VCaP (cell line): ENCODE measurements at regions not wholly inside any gene's neighbourhood (a gene's known extent, or its start where the extent isn't known, plus 50 kb on each side); places are given as distances from the start of the nearest gene placed in this dataset.
"Not testable (repeated sequence)": the region's sequence is repeated elsewhere in the genome, so short reads cannot be mapped to it uniquely, and the experiment has no call there.

Experiments used
- H3K27ac ChIP-seq: fragments of 450-650 bp; 2 replicates; pipeline ENCODE4 v1.5.1; 2017
- CTCF ChIP-seq: fragments of 450-650 bp; conservative IDR thresholded peaks from 2 replicates; pipeline ENCODE4 v1.5.1; 2017; ENCODE audit warnings: mild to moderate bottlenecking, moderate library complexity

- TF ChIP-seq CTCF = no peak
Observed at GRCh38 chr6:65997539-65997938, 290.5 kb upstream of the EYS start.

GRCh38 chr6:65996096-65996495 lies 289.1 kb upstream of the EYS start:
- no peak overlapping the region for H3K27ac ChIP-seq
- no peak for TF ChIP-seq CTCF

More at GRCh38 chr6:65997539-65997938, 290.5 kb upstream of the EYS start:
- no peak overlapping the region for H3K27ac ChIP-seq

- no peak for TF ChIP-seq CTCF
- no peak overlapping the region for H3K27ac ChIP-seq
Observed at GRCh38 chr6:65989676-65990075, 282.6 kb upstream of the EYS start.

- H3K27ac ChIP-seq = no peak overlapping the region
- no peak for TF ChIP-seq CTCF
Observed at GRCh38 chr6:65988006-65988405, 281.0 kb upstream of the EYS start.

- no peak overlapping the region for H3K27ac ChIP-seq
- TF ChIP-seq CTCF = no peak
Observed at GRCh38 chr6:65984089-65984488, 277.1 kb upstream of the EYS start.

GRCh38 chr6:65979120-65979519 lies 272.1 kb upstream of the EYS start:
- no peak for TF ChIP-seq CTCF
- H3K27ac ChIP-seq = no peak overlapping the region

GRCh38 chr6:65971252-65971651 lies 264.2 kb upstream of the EYS start:
- not testable (repeated sequence) for H3K27ac ChIP-seq

GRCh38 chr6:65964261-65964660 lies 257.2 kb upstream of the EYS start:
- TF ChIP-seq CTCF = no peak
- no peak overlapping the region for H3K27ac ChIP-seq
